Tibial nerve (tissue), 3 donors: ENCODE measurements at regions not wholly inside any gene's neighbourhood (a gene's known extent, or its start where the extent isn't known, plus 50 kb on each side); places are given as distances from the start of the nearest gene placed in this dataset.

ENCODE experiments used
- EP300 ChIP-seq, 2 donors: sonication (generic); formaldehyde crosslinking; IDR thresholded peaks; one replicate each; pipeline ENCODE4 v1.6.1; 2017; ENCODE audit warnings: antibody characterized with exemption in 2 of 2, mild to moderate bottlenecking in 1 of 2
- POLR2A ChIP-seq, 2 donors: fragments of 450-650 bp; IDR thresholded peaks; one replicate each; pipeline ENCODE4 v1.6.1; 2017; ENCODE audit warnings: antibody characterized with exemption in 2 of 2, mild to moderate bottlenecking in 2 of 2, moderate library complexity in 2 of 2

DNA sequence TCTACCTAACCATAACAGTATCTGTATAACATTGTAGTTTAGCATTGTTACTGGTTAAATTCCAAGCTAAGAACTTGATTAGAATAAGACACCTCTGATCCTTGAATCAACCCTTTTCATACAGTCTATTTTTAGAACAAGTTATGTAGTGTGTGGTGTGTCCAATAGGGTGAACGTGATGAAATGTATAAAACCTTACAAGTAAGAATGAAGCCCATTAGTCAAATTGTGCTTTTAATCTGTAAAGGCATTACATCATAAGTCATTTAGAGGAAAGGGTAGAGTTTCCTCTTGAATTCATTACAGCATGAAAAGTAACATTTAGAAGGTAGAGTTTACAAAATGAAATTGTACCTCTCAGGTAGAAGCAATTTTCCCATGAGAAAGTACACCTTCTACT is 479.2 kb downstream of the LTN1 start:
- TF ChIP-seq EP300 (IDR thresholded peaks at IDR 0.05) = no peak
- no peak for TF ChIP-seq POLR2A (IDR thresholded peaks at IDR 0.05)
